Right lobe of liver (tissue), 6 donors: ENCODE measurements at regions not wholly inside any gene's neighbourhood (a gene's known extent, or its start where the extent isn't known, plus 50 kb on each side); places are given as distances from the start of the nearest gene placed in this dataset.

Experiments used
- ATAC-seq, 4 donors: fragments of 200-7000 bp; cut with Tn5 transposase; one replicate each; pipeline ENCODE4 v1.9.1; 2020; ENCODE audit warnings: mild to moderate bottlenecking in 4 of 4, moderate library complexity in 4 of 4
- DNase-seq, 3 donors: peaks; one replicate each; pipeline ENCODE4 v3.0.0-alpha.2; 2020
- H3K27ac ChIP-seq, 3 donors: fragments of 200-600 bp; one replicate each; pipeline ENCODE4 v1.8.0; 2022
- H3K27me3 ChIP-seq, 2 donors: fragments of 200-600 bp; one replicate each; pipeline ENCODE4 v1.8.0; 2022
- H3K36me3 ChIP-seq, 4 donors: fragments of 200-600 bp; sonication (generic) in 1 of 4; one replicate each; pipeline versions ENCODE4 v1.5.1 to v1.8.0; 2017 to 2022; ENCODE audit warnings: control low read depth in 1 of 4
- H3K4me1 ChIP-seq, 4 donors: fragments of 200-600 bp; sonication (generic) in 1 of 4; one replicate each; pipeline versions ENCODE4 v1.5.1 to v1.8.0; 2017 to 2022; ENCODE audit warnings: control low read depth in 1 of 4
- H3K4me3 ChIP-seq, 3 donors: fragments of 200-600 bp; one replicate each; pipeline ENCODE4 v1.8.0; 2022
- H3K9me3 ChIP-seq, 4 donors: fragments of 200-600 bp; sonication (generic) in 1 of 4; one replicate each; pipeline versions ENCODE4 v1.5.1 to v1.8.0; 2017 to 2022; ENCODE audit warnings: control low read depth in 1 of 4
- CTCF ChIP-seq, 4 donors: fragments of 200-600 bp in 3 of 4; fragments of 450-650 bp in 1 of 4; IDR thresholded peaks; one replicate each; pipeline versions ENCODE4 v1.5.1 to v1.8.0; 2016 to 2022; ENCODE audit warnings: antibody characterized with exemption in 4 of 4, mild to moderate bottlenecking in 2 of 4
- POLR2A ChIP-seq: fragments of 450-650 bp; IDR thresholded peaks from one replicate; pipeline ENCODE4 v1.6.1; 2017; ENCODE audit warnings: antibody characterized with exemption, mild to moderate bottlenecking
- WGBS: methylation state at CpG from one replicate; pipeline ENCODE4 v1.1.6; 2018; ENCODE audit warnings: low coverage, low lambda C conversion rate; ENCODE audit not compliant: insufficient coverage; ENCODE audit errors: missing lambda C conversion rate; 5-methylcytosine and 5-hydroxymethylcytosine counted together
- intact Hi-C, 2 donors: fragments of 100-400 bp; cut with DNase I; formaldehyde crosslinking; loops; one replicate each; pipeline versions ENCODE4 v1.11.2 to v1.14.1; 2022
- donor health status: DM: no; HTN: yes; CAD: no.
- donor health status: DM: no; HTN: no; CAD: no.
- donor health status: DM: no; HTN: no; CAD: no.
- donor health status: DM: no; HTN: yes; CAD: no.
- donor health status: DM: no; HTN: yes; CAD: no.

- Histone ChIP-seq H3K27me3 (no peaks in the 10 kb centered on the region), H3K36me3 (no peaks in the 10 kb centered on the region), H3K4me3 (no peak overlapping the region), H3K27ac (no peak overlapping the region), H3K9me3 (no peaks in the 10 kb centered on the region), H3K4me1 (peaks cover 0 to 12% (median 4%) of the 10 kb centered on the region in 4 donors)
- 47% methylated on average over 1 of the region's 2 CpGs for WGBS
- DNase-seq (no peak), ATAC-seq (no peak)
- intact Hi-C loops, result no loop called here
- TF ChIP-seq POLR2A (no peak), CTCF (IDR thresholded peaks at IDR 0.05) (no peak)
Observed at GRCh38 chr4:28317221-28317620, 1456.6 kb downstream of the STIM2 start.

- Histone ChIP-seq H3K36me3 (no peaks in the 10 kb centered on the region), H3K27me3 (no peaks in the 10 kb centered on the region), H3K4me1 (no peaks in the 10 kb centered on the region), H3K4me3 (no peak overlapping the region), H3K27ac (no peak overlapping the region), H3K9me3 (no peaks in the 10 kb centered on the region)
- WGBS, result 68% methylated on average over 3 of the region's 3 CpGs
- DNase-seq (no peak), ATAC-seq (no peak)
- TF ChIP-seq POLR2A (no peak), CTCF (IDR thresholded peaks at IDR 0.05) (no peak)
- intact Hi-C loops, result no loop called here
Observed at GRCh38 chr4:28334249-28334648, 1473.6 kb downstream of the STIM2 start.

GRCh38 chr4:28341784-28342183 is 1481.1 kb downstream of the STIM2 start:
- Histone ChIP-seq H3K4me3 (no peak overlapping the region), H3K4me1 (no peaks in the 10 kb centered on the region), H3K36me3 (no peaks in the 10 kb centered on the region), H3K27ac (no peak overlapping the region), H3K27me3 (no peaks in the 10 kb centered on the region), H3K9me3 (peaks cover 0 to 3% (median 0%) of the 10 kb centered on the region in 4 donors)
- ATAC-seq (no peak), DNase-seq (no peak)
- no peak for TF ChIP-seq CTCF (IDR thresholded peaks at IDR 0.05)
- no peak for TF ChIP-seq POLR2A
- intact Hi-C loops, result no loop called here
- WGBS, result 72% methylated on average over 2 of the region's 2 CpGs

- Histone ChIP-seq H3K4me1 (no peaks in the 10 kb centered on the region), H3K9me3 (no peaks in the 10 kb centered on the region), H3K36me3 (no peaks in the 10 kb centered on the region), H3K27me3 (no peaks in the 10 kb centered on the region), H3K4me3 (no peak overlapping the region), H3K27ac (no peak overlapping the region)
- no peak for TF ChIP-seq CTCF (IDR thresholded peaks at IDR 0.05)
- TF ChIP-seq POLR2A, result no peak
- ATAC-seq (no peak), DNase-seq (no peak)
- intact Hi-C loops, result no loop called here
Observed at GRCh38 chr4:28350485-28350884, 1489.8 kb downstream of the STIM2 start.

GRCh38 chr4:28351102-28351501 is 1490.5 kb downstream of the STIM2 start:
- no peaks in the 10 kb centered on the region for H3K27me3 ChIP-seq
- no peak overlapping the region for H3K27ac ChIP-seq
- intact Hi-C loops, result no loop called here
- H3K4me3 ChIP-seq, result no peak overlapping the region
- no peaks in the 10 kb centered on the region for H3K36me3 ChIP-seq
- WGBS, result 5% methylated on average over 1 of the region's 1 CpG
- TF ChIP-seq CTCF (IDR thresholded peaks at IDR 0.05) (no peak), POLR2A (no peak)
- DNase-seq (no peak), ATAC-seq (no peak)
- no peaks in the 10 kb centered on the region for H3K4me1 ChIP-seq
- H3K9me3 ChIP-seq, result no peaks in the 10 kb centered on the region
